Activated T-cell treated with anti-CD3 and anti-CD28 coated beads, Interleukin-2, amount 50 U/mL, for 4 hours (primary cell): ENCODE measurements at regions not wholly inside any gene's neighbourhood (a gene's known extent, or its start where the extent isn't known, plus 50 kb on each side); places are given as distances from the start of the nearest gene placed in this dataset.

Experiments
- ATAC-seq, 2 donors: fragments of 200-7000 bp; cut with Tn5 transposase; one replicate each; pipeline ENCODE4 v1.10.0; 2021
- DNase-seq: peaks from one replicate; pipeline ENCODE4 v3.0.0-alpha.2; 2020
- H3K27me3 Mint-ChIP-seq: one replicate; pipeline ENCODE4 v1.8.0; 2021; ENCODE audit warnings: low read depth, mixed read lengths
- H3K36me3 Mint-ChIP-seq: one replicate; pipeline ENCODE4 v1.8.0; 2022; ENCODE audit warnings: mixed read lengths; ENCODE audit not compliant: insufficient read depth
- H3K4me1 Mint-ChIP-seq: one replicate; pipeline ENCODE4 v1.8.0; 2021; ENCODE audit warnings: low read depth, mixed read lengths
- H3K4me3 Mint-ChIP-seq: one replicate; pipeline ENCODE4 v1.8.0; 2021; ENCODE audit warnings: mild to moderate bottlenecking, moderate library complexity, mixed read lengths
- H3K9me3 Mint-ChIP-seq: one replicate; pipeline ENCODE4 v1.8.0; 2021; ENCODE audit warnings: mixed read lengths

DNA sequence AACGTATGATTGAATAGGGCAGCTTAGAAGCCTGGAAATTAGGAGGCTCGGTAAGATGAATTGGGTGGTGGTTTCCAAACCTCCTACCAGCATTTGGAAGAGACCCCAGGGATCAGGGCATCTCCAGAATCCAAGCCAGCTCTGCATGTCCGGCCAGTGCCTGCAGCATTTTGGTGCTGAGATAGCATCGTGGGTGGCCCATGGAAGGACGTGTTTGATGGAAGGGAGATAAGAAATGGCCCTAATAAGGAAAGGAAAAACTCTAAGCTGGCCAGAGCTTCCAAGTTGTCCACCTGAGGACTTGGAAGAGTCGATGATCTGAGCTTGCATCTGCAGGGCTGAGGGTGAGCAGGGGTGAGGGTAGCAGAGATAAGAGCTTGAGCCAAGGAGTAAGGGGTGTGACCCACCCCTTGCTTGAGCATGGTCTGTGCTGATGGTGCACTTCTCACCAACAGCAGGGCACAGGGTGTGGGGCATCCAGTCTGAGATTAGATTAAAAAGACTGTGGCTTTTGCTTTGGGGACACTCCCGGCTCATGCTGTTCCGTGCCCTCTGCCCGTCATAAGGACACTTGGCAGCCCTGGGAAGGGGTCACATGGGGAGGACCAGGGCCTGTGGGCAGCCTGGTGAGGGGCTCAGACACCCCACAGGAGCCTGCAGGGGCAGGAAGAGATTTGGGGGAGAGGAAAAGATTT is 213.2 kb downstream of the ERMARD start:
- H3K4me1 Mint-ChIP-seq = peaks cover 5% of the 10 kb centered on the region
- ATAC-seq (no peak), DNase-seq (no peak)
- no peak overlapping the region for H3K4me3 Mint-ChIP-seq
- H3K9me3 Mint-ChIP-seq = no peaks in the 10 kb centered on the region
- peaks cover 7% of the 10 kb centered on the region for H3K27me3 Mint-ChIP-seq
- no peaks in the 10 kb centered on the region for H3K36me3 Mint-ChIP-seq

DNA sequence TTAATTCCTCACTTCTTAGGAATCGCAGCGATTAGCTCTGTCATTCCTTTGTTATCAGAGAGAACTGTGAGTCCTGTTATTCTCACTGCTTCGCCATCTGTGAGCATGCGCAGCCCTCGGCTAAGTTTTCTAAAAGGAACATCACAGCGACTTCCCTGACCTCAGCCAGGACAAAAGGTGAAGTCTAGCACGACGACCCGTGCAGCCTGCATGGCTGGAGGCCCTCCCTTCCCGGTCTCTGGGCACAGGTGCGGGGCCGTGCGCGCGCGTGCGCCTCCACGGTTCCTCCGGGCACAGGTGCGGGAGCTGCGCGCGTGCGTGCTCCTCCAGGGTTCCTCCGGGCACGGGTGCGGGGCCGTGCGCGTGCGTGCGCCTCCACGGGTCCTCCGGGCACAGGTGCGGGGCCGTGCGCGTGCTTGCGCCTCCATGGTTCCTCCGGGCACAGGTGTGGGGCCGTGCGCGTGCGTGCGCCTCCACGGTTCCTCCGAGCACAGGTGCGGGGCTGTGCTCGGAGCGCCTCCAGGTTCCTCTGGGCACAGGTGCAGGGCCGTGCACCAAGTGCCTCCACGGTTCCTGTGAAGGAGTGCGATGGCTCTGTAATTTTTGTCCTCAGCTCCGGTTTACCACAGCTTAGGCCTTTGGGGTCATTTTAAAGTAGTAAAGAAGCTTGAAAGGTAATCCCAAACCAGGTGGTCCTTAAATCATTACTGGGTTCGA is 212.3 kb downstream of the ERMARD start:
- Mint-ChIP-seq H3K36me3 (no peaks in the 10 kb centered on the region), H3K4me3 (no peak overlapping the region), H3K4me1 (peaks cover 14% of the 10 kb centered on the region), H3K27me3 (peaks cover 7% of the 10 kb centered on the region), H3K9me3 (no peaks in the 10 kb centered on the region)
- no peak for ATAC-seq
- no peak for DNase-seq

DNA sequence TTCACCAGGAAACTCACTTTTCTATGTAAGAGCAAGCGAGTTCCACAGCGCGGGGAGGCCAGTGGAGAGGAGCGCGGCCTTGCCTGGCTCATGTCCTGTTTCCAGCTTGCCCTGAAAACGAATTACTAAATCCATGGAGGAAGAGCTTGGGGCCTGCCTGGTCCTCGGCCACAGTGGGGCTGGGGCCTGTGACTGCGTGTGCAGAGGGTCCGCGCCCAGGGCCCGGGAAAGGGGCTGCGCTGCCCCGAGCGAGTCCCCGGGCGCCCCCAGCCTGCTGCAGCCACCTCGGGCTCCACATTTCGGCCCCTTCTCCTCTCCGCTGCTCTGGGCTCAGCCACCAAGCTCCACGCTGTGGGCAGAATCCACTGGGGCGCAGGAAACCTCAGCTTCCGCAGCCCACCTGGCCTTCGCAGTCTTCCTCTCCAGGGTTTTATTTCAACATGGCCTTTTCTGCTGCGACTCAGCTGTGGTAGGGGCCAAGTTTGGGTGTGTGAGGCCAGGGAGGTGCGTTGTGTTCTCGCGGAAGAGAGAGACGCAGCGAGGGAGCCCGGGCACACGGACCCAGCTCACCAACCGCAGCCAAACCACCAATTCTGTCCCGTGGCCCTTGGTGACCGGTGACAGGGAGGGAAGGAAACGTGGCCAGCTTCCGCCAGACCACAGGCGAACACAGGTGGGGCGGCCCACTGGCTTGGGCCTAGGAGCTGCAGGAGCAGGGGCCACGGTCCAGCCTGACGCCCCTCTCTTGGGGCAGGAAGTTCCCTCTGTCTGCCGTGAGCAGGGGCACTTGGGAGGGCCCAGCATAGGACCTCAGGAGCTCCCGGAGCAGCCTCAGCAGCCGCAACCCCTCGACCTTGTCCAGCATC is 211.4 kb downstream of the ERMARD start:
- Mint-ChIP-seq H3K4me3 (peak overlapping the region; percentile 70), H3K36me3 (no peaks in the 10 kb centered on the region), H3K4me1 (peaks cover 21% of the 10 kb centered on the region), H3K27me3 (peaks cover 7% of the 10 kb centered on the region), H3K9me3 (no peaks in the 10 kb centered on the region)
- no peak for ATAC-seq
- DNase-seq = no peak

DNA sequence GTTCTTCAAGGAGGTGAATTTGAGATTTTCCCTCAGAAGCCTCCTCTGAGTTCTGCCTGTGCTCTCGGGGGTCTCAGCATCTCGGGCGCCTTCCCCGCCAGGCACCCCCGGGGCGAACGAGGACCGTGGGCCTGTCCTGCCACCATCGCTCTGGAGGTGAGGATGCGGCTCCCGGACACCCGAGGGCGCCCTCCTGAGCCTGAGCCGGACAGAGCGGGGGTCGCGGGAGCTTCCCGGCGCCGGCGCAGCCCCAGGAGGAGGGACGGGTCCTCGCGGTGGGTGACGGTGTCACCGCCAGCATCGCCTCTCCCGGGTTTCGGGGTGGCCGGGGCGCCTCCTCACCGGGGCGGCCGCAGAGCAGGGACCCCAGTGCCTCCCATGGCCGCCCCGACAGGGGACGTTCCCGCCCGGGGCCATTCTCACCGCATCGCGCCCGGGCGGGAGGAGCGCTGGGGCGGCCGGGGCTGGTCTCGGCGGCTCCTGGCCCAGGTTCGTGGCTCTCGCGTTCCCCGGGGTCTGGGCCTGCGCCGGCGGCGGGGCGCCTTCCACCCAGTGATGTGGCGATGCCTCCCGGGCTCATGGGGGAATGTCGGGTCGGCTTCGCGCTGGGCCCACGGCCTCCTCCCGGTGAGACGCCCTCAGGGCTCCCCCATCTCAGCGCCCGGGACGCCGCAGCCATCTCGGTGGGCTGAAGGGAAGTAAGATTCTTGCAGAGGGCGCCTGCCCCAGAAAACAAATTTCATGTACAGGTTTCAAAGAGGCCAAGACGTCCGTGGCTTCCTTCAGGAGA is 210.5 kb downstream of the ERMARD start:
- peaks cover 21% of the 10 kb centered on the region for H3K4me1 Mint-ChIP-seq
- H3K36me3 Mint-ChIP-seq = no peaks in the 10 kb centered on the region
- DNase-seq = no peak
- no peaks in the 10 kb centered on the region for H3K9me3 Mint-ChIP-seq
- peak; percentile 48 to 65 for ATAC-seq
- H3K27me3 Mint-ChIP-seq = peaks cover 7% of the 10 kb centered on the region
- peak overlapping the region; percentile 70 for H3K4me3 Mint-ChIP-seq

DNA sequence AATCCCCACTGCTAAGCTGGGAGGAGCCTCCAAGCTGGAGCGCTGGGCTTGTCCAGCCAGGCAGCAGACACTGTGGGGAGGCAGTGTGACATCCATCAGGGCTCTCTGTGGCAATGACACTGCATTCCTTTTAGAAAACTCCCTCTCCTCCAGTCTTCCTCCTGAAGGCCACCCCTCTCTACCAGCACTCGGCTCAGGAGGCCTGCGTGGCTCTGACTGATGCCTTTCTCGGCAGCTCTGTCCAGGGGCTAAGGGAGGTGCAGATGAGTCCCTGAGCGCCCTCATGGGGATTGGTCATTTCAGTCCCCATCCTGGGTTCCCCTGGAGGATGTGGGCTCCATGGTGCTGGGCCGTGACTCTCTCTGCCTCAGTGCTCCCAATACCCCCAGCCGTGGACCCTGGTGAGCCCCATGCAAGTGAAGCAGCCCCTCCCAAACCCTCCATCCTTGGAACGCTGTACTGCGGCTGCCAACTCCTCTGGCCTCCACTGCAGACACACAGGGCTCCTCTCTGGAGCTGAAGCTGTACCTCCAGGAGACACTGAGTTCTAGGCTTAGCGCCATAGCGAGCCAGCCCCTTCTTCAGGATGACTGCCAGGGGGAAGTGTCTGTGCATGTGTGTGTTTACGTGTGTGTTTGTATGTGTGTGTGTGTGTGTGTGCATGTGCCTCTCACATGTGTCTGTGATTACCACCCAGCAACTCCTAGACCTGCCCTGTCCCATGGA is 209.6 kb downstream of the ERMARD start:
- DNase-seq (no peak), ATAC-seq (no peak)
- Mint-ChIP-seq H3K9me3 (no peaks in the 10 kb centered on the region), H3K27me3 (peaks cover 7% of the 10 kb centered on the region), H3K36me3 (no peaks in the 10 kb centered on the region), H3K4me3 (peak overlapping the region; percentile 51), H3K4me1 (peaks cover 21% of the 10 kb centered on the region)

DNA sequence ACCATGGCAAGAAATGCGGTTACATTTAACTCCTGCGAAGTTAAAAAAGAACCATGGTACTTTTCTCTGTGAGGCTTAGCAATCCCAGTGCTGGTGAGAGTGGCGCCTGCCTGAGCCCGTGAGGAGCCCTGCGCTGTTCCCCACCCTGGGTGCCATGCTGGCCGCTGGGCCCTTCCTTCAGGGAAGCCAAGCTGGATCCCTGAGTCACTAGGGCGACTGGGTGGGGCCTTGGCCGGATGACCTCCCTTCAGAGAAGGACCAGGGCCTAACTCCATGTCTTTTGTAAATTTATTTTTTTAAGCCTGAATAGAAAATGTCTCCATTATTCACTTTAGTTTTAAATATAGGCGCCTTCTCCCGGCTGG is 209.1 kb downstream of the ERMARD start:
- Mint-ChIP-seq H3K27me3 (peaks cover 7% of the 10 kb centered on the region), H3K4me3 (no peak overlapping the region), H3K4me1 (peaks cover 21% of the 10 kb centered on the region), H3K36me3 (no peaks in the 10 kb centered on the region), H3K9me3 (no peaks in the 10 kb centered on the region)
- no peak for ATAC-seq
- no peak for DNase-seq

GRCh38 chr6:169960003-169960344 is 208.6 kb downstream of the ERMARD start:
- Mint-ChIP-seq H3K4me3 (no peak overlapping the region), H3K36me3 (no peaks in the 10 kb centered on the region), H3K4me1 (peaks cover 21% of the 10 kb centered on the region), H3K9me3 (no peaks in the 10 kb centered on the region), H3K27me3 (peaks cover 7% of the 10 kb centered on the region)
- ATAC-seq (no peak), DNase-seq (no peak)

DNA sequence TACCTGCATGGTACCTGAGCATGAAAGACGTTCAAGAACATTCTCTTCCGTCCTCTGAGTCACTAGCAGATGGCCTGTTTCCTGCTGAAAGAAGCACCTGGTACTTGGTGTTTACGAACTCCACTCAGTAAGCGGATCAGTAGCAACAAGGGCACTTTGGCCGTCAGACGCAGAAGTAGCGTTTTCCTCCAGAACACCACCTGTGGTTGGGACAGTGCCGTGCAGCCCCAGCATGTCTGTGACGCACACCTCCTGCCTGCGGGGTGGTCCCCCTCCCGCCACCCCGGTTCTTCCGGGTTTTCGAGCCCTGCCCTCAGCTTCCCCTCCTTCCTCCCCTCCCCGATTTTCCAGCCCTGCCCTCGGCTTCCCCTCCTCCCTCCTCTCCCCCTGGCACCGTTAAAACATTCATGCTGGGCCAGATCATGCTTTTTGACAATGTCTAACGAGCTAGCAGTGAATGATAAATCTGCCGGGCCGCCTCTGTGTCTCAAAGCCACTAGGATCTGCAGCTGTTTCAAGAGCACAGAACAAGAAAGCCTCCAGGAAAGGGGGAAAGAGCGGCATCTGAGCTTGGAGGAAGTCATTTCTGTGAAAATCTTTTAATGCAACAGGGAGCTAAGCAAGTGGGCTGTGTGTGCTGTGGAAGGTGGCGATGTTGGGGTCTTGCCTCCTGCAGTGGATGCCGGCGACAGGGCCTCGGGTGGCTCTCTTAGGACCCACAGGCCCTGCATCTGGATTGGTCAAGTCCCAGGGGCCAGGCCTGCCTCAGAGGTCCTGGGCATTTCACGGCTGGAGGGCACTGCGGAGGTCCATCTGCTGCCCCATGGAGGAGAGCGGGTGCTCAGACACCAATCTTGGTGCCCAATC is 207.9 kb downstream of the ERMARD start:
- DNase-seq = no peak
- H3K27me3 Mint-ChIP-seq = peaks cover 7% of the 10 kb centered on the region
- peaks cover 21% of the 10 kb centered on the region for H3K4me1 Mint-ChIP-seq
- no peaks in the 10 kb centered on the region for H3K9me3 Mint-ChIP-seq
- H3K36me3 Mint-ChIP-seq = no peaks in the 10 kb centered on the region
- peak overlapping the region; percentile 59 for H3K4me3 Mint-ChIP-seq
- peak; percentile 49 to 54 for ATAC-seq

- Mint-ChIP-seq H3K27me3 (peaks cover 7% of the 10 kb centered on the region), H3K4me3 (no peak overlapping the region), H3K9me3 (no peaks in the 10 kb centered on the region), H3K4me1 (peaks cover 21% of the 10 kb centered on the region), H3K36me3 (no peaks in the 10 kb centered on the region)
- no peak for ATAC-seq
- DNase-seq = no peak
These were observed 207.1 kb downstream of the ERMARD start for GRCh38 chr6:169958510-169958909.

DNA sequence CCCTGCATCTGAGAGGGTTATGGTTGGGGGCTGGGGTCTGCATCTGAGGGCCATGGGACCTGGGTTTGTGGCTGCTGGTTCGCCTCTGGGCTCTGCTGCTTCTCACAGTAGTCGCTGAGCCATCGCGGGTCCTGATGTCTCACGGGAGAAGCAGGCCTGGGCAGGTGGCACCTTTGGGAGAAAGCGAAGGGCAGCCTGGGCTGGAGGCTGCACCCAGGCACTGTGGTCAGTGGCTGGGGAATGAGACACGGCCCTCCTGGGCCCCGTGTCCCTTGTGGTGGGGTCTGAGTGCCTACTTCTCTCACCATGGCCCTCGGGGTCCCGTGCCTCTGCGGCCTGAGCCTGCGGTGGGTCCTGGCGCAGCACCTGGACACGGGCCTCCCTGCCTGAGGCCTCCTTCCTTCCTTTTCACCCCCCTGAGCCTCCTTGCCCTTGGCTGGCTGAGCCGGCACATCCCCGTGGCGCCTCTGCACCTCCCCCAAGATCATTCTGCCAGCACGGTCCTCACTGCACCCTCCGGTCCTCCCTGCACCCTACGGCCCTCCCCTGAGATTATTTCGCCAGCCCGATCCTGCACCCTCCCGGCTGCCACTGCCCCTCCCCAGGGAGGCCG is 206.0 kb downstream of the ERMARD start:
- no peaks in the 10 kb centered on the region for H3K36me3 Mint-ChIP-seq
- no peak overlapping the region for H3K4me3 Mint-ChIP-seq
- peaks cover 21% of the 10 kb centered on the region for H3K4me1 Mint-ChIP-seq
- H3K27me3 Mint-ChIP-seq = peaks cover 5% of the 10 kb centered on the region
- no peaks in the 10 kb centered on the region for H3K9me3 Mint-ChIP-seq
- ATAC-seq (no peak), DNase-seq (no peak)

DNA sequence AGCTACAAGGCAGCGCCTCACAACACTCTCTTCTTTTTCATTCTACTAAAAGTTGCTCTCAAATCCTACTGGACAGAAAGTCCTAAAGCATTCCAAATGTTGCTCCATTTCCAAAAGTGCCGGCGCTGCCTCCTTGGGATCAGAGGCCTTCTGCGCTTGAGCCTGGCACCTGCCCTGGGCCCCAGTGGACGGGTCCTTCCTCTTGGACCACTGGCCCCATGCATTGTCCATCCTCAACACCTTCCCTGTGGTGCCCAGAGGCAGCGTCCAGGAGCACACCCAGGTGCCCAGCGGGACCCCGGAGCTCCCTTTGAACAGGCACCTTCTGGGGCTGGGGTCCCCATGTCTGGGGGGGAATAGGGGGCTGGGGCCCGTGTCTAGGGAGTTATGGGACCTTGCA is 205.2 kb downstream of the ERMARD start:
- H3K4me1 Mint-ChIP-seq = peaks cover 19% of the 10 kb centered on the region
- H3K27me3 Mint-ChIP-seq = peaks cover 5% of the 10 kb centered on the region
- DNase-seq = no peak
- H3K9me3 Mint-ChIP-seq = no peaks in the 10 kb centered on the region
- no peak overlapping the region for H3K4me3 Mint-ChIP-seq
- no peaks in the 10 kb centered on the region for H3K36me3 Mint-ChIP-seq
- ATAC-seq = no peak

DNA sequence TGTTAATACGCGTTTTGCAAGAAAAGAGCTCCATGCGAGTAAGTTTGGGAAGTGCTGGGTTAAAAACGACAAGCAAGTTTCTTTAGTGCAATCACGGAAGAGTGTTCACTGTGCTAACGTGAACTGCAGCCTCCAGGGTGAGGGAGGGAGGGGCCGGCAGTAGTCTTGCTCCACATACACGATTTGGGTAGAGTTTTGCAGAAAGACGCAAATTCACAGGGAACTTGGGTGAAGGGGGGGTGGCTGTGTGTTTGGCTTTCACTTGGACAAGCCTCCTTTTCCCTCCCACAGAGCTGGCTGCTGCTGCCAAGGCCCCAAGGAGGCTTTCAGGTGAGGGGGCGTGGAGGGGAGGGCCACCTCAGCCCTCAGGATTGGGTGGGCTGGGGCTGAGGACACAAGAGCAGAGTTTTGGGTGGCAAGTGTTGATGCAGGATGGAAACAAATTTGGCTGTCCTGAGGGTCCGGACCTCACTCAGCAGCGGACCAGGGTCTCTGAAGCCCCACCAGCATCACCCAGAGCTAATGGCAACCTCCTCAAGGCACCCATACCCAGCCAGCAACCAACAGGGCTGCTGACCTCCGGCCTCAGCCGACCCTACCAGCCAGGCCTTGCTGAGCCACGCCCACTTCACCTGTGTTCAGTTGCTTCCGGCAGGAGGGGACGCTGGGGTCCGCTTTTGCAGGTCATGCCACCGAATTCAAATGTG is 204.5 kb downstream of the ERMARD start:
- H3K27me3 Mint-ChIP-seq = no peaks in the 10 kb centered on the region
- H3K4me3 Mint-ChIP-seq = no peak overlapping the region
- ATAC-seq (no peak), DNase-seq (no peak)
- peaks cover 16% of the 10 kb centered on the region for H3K4me1 Mint-ChIP-seq
- no peaks in the 10 kb centered on the region for H3K9me3 Mint-ChIP-seq
- no peaks in the 10 kb centered on the region for H3K36me3 Mint-ChIP-seq
